Activated naive CD4-positive, alpha-beta T cell treated with anti-CD3 and anti-CD28 coated beads, Interleukin-2, amount 10 ng/mL, durations not matched to agents 7 days and 5 days (primary cell): ENCODE measurements at regions not wholly inside any gene's neighbourhood (a gene's known extent, or its start where the extent isn't known, plus 50 kb on each side); places are given as distances from the start of the nearest gene placed in this dataset.

Source experiments
- CTCF ChIA-PET: fragments of 350-600 bp; sonication (Branson Sonifier 250); formaldehyde crosslinking; loops from one replicate; lab custom pipeline; 2021; ENCODE audit warnings: antibody characterized with exemption; lab: Charles Lee
- DNase-seq: peaks from one replicate; pipeline ENCODE4 v3.0.0-alpha.2; 2020
- H3K27ac Mint-ChIP-seq: one replicate; pipeline ENCODE4 v1.8.0; 2021; ENCODE audit warnings: mild to moderate bottlenecking, moderate library complexity, mixed read lengths
- H3K27me3 Mint-ChIP-seq: one replicate; pipeline ENCODE4 v1.8.0; 2021; ENCODE audit warnings: mild to moderate bottlenecking, mixed read lengths
- H3K36me3 Mint-ChIP-seq: one replicate; pipeline ENCODE4 v1.8.0; 2021; ENCODE audit warnings: mixed read lengths
- H3K4me1 Mint-ChIP-seq: one replicate; pipeline ENCODE4 v1.8.0; 2021; ENCODE audit warnings: mixed read lengths
- H3K4me3 Mint-ChIP-seq: one replicate; pipeline ENCODE4 v1.8.0; 2021; ENCODE audit warnings: mild to moderate bottlenecking, moderate library complexity, mixed read lengths
- H3K9me3 Mint-ChIP-seq: one replicate; pipeline ENCODE4 v1.8.0; 2021; ENCODE audit warnings: mixed read lengths

GRCh38 chr7:142308326-142308725, 50.5 kb upstream of the PRSS58 start:
- DNase-seq, result no peak
- H3K4me1 Mint-ChIP-seq, result peaks cover 15% of the 10 kb centered on the region
- H3K4me3 Mint-ChIP-seq, result peak overlapping the region; percentile 25
- H3K27me3 Mint-ChIP-seq, result peaks cover 38% of the 10 kb centered on the region
- peak overlapping the region; percentile 12 for H3K27ac Mint-ChIP-seq
- H3K36me3 Mint-ChIP-seq, result no peaks in the 10 kb centered on the region
- CTCF ChIA-PET, result interaction anchor here (0.8 to 1.9 kb wide), 4 partner anchors 10 to 334 kb away, joined by 3 to 10 read pairs (median 6); no protein-coding TSS in a partner anchor
- H3K9me3 Mint-ChIP-seq, result no peaks in the 10 kb centered on the region
